HCT116 (cell line): ENCODE measurements at regions not wholly inside any gene's neighbourhood (a gene's known extent, or its start where the extent isn't known, plus 50 kb on each side); places are given as distances from the start of the nearest gene placed in this dataset.
"Not testable (repeated sequence)": the region's sequence is repeated elsewhere in the genome, so short reads cannot be mapped to it uniquely, and the experiment has no call there.

Experiments used
- ATAC-seq: fragments of 200-7000 bp; cut with Tn5 transposase; 2 replicates; pipeline ENCODE4 v1.9.1; 2020; ENCODE audit warnings: mild to moderate bottlenecking, moderate library complexity
- BruUV-seq: library from RNA; stranded (reverse); fragments of 400-500 nt; replicated peaks from 2 replicates; lab custom pipeline; 2021; lab: Mats Ljungman, UMichigan
- CTCF ChIA-PET: fragments of 300-600 bp; sonication (Branson Sonifier 250); formaldehyde crosslinking; loops from one replicate; lab custom pipeline; 2021; ENCODE audit warnings: antibody characterized with exemption; lab: Charles Lee
- POLR2A ChIA-PET: fragments of 300-600, 350-600 bp; sonication (Branson Sonifier 250); formaldehyde crosslinking; loops from one replicate; lab custom pipeline; 2021; ENCODE audit warnings: antibody characterized with exemption; lab: Charles Lee
- RAD21 ChIA-PET, 2 experiments: fragments of 300-600 bp; sonication (Branson Sonifier 250); formaldehyde crosslinking; loops; one replicate each; lab custom pipeline; 2023; ENCODE audit warnings: low total read pairs in 2 of 2; ENCODE audit not compliant: uncharacterized antibody in 2 of 2, unreplicated experiment in 2 of 2, low non-redundant PET in 1 of 2; lab: Charles Lee
- DNase-seq: peaks from one replicate; pipeline ENCODE4 v3.0.0-alpha.2; 2010; ENCODE audit warnings: low read depth, low spot score
- H2AFZ ChIP-seq: fragments of 200-600 bp; shearing (Covaris generic), sonication (generic); 2 replicates; pipeline ENCODE4 v1.6.1; 2017; ENCODE audit warnings: low read depth, mixed run types, mixed read lengths, antibody characterized with exemption, low read length; ENCODE audit not compliant: poor library complexity, severe bottlenecking
- H3K27ac ChIP-seq: 2 replicates; pipeline ENCODE4 v1.5.1; 2012; ENCODE audit warnings: low read depth, low read length
- H3K27me3 ChIP-seq: fragments of 200-600 bp; sonication (generic); 2 replicates; pipeline ENCODE4 v1.6.1; 2016; ENCODE audit warnings: mixed run types, low read length, mixed read lengths; ENCODE audit not compliant: insufficient read depth
- H3K36me3 ChIP-seq, 2 experiments: fragments of 200-500 bp in 1 of 2; fragments of 200-600 bp in 1 of 2; sonication (Bioruptor generic) in 1 of 2; sonication (generic) in 1 of 2; 2 replicates each; pipeline versions ENCODE4 v1.5.1 to v1.6.1; 2014 to 2016; ENCODE audit warnings: low read length in 2 of 2, inconsistent platforms in 1 of 2, mixed read lengths in 1 of 2, mixed run types in 1 of 2; ENCODE audit not compliant: insufficient read depth in 2 of 2, control insufficient read depth in 1 of 2
- H3K4me1 ChIP-seq, 2 experiments: fragments of 200-600 bp in 1 of 2; sonication (generic) in 1 of 2; 2 replicates each; pipeline versions ENCODE4 v1.5.1 to v1.6.1; 2012 to 2017; ENCODE audit warnings: low read length in 2 of 2, inconsistent platforms in 1 of 2, mild to moderate bottlenecking in 1 of 2, mixed read lengths in 1 of 2, mixed run types in 1 of 2, moderate library complexity in 1 of 2; ENCODE audit not compliant: insufficient read depth in 2 of 2, control insufficient read depth in 1 of 2
- H3K4me2 ChIP-seq: fragments of 200-600 bp; sonication (generic); 2 replicates; pipeline ENCODE4 v1.6.1; 2017; ENCODE audit warnings: mixed run types, low read length, mixed read lengths
- H3K4me3 ChIP-seq, 2 experiments: fragments of 200-600 bp in 1 of 2; sonication (generic) in 1 of 2; replicated peaks in 1 of 2; 2 replicates each; pipeline ENCODE4 v1.5.1; 2011 to 2016; ENCODE audit warnings: low read length in 2 of 2, control low read depth in 1 of 2, low read depth in 1 of 2, mild to moderate bottlenecking in 1 of 2, mixed read lengths in 1 of 2, mixed run types in 1 of 2
- H3K79me2 ChIP-seq: fragments of 200-600 bp; sonication (generic); 2 replicates; pipeline ENCODE4 v1.6.1; 2017; ENCODE audit warnings: mild to moderate bottlenecking, mixed run types, low read length, moderate library complexity, mixed read lengths; ENCODE audit not compliant: insufficient read depth
- H3K9ac ChIP-seq: fragments of 200-600 bp; sonication (generic); 2 replicates; pipeline ENCODE4 v1.6.1; 2016; ENCODE audit warnings: low read length, mixed read lengths
- H3K9me2 ChIP-seq: fragments of 200-600 bp; sonication (generic), shearing (Covaris generic); 2 replicates; pipeline ENCODE4 v1.6.1; 2017; ENCODE audit warnings: mixed run types, mild to moderate bottlenecking, moderate library complexity; ENCODE audit not compliant: insufficient read depth
- H3K9me3 ChIP-seq, 2 experiments: fragments of 200-500 bp in 1 of 2; fragments of 200-600 bp in 1 of 2; sonication (Bioruptor generic) in 1 of 2; sonication (generic) in 1 of 2; 2 replicates each; pipeline ENCODE4 v1.6.1; 2014 to 2017; ENCODE audit warnings: low read length in 2 of 2, mixed read lengths in 2 of 2, inconsistent platforms in 1 of 2, low read depth in 1 of 2, mild to moderate bottlenecking in 1 of 2, mixed run types in 1 of 2, moderate library complexity in 1 of 2; ENCODE audit not compliant: control insufficient read depth in 1 of 2, insufficient read depth in 1 of 2
- H4K20me1 ChIP-seq: fragments of 200-600 bp; sonication (generic), shearing (Covaris generic); 2 replicates; pipeline ENCODE4 v1.6.1; 2017; ENCODE audit warnings: mixed run types, mild to moderate bottlenecking, moderate library complexity; ENCODE audit not compliant: insufficient read depth
- ATF3 ChIP-seq: IDR thresholded peaks from 2 replicates; pipeline ENCODE4 v1.6.1; 2012
- CBX3 ChIP-seq: IDR thresholded peaks from 2 replicates; pipeline ENCODE4 v1.6.1; 2012; ENCODE audit warnings: low read depth
- EGR1 ChIP-seq: IDR thresholded peaks from 2 replicates; pipeline ENCODE4 v1.6.1; 2012; ENCODE audit warnings: low read depth
- EZH2phosphoT487 ChIP-seq: fragments of 200-600 bp; IDR thresholded peaks from 2 replicates; pipeline ENCODE4 v1.6.1; 2018; ENCODE audit warnings: antibody characterized with exemption, borderline replicate concordance
- JUND ChIP-seq: IDR thresholded peaks from 2 replicates; pipeline ENCODE4 v1.6.1; 2012
- POLR2A ChIP-seq: IDR thresholded peaks from 2 replicates; pipeline ENCODE4 v1.7.0; 2011; ENCODE audit warnings: borderline replicate concordance; ENCODE audit not compliant: insufficient read depth, insufficient read length; ENCODE audit errors: extremely low read depth
- POLR2AphosphoS5 ChIP-seq: IDR thresholded peaks from 2 replicates; pipeline ENCODE4 v1.6.1; 2011; ENCODE audit warnings: mild to moderate bottlenecking, low read depth, low read length, moderate library complexity
- RAD21 ChIP-seq: IDR thresholded peaks from 2 replicates; pipeline ENCODE4 v1.6.1; 2012; ENCODE audit warnings: low read depth, mild to moderate bottlenecking
- SIN3A ChIP-seq: IDR thresholded peaks from 2 replicates; pipeline ENCODE4 v1.6.1; 2012; ENCODE audit warnings: low read depth
- SP1 ChIP-seq: IDR thresholded peaks from 2 replicates; pipeline ENCODE4 v1.6.1; 2012; ENCODE audit warnings: low read depth
- SRF ChIP-seq: IDR thresholded peaks from 2 replicates; pipeline ENCODE4 v1.6.1; 2012; ENCODE audit warnings: low read depth
- TCF7L2 ChIP-seq: IDR thresholded peaks from 2 replicates; pipeline ENCODE4 v1.7.0; 2011; ENCODE audit warnings: borderline replicate concordance, inconsistent platforms; ENCODE audit not compliant: insufficient read depth, insufficient read length; ENCODE audit errors: extremely low read depth
- YY1 ChIP-seq: IDR thresholded peaks from 2 replicates; pipeline ENCODE4 v1.6.1; 2011; ENCODE audit warnings: low read length, low read depth, moderate library complexity, mild to moderate bottlenecking; ENCODE audit not compliant: insufficient replicate concordance; ENCODE audit errors: extremely low read depth
- ZFX ChIP-seq: fragments of 450-650 bp; IDR thresholded peaks from 2 replicates; pipeline ENCODE4 v1.6.1; 2017
- intact Hi-C: fragments of 100-400 bp; cut with micrococcal nuclease; formaldehyde crosslinking; loops from 2 replicates; pipeline ENCODE4 v1.10.0; 2022
- TF ChIP-seq, protein P1 (sequence below): IDR thresholded peaks from 2 replicates; pipeline ENCODE4 v1.6.1; 2011; ENCODE audit warnings: mild to moderate bottlenecking, low read length, moderate library complexity; ENCODE audit not compliant: insufficient replicate concordance; ENCODE audit errors: extremely low read depth

GRCh38 chr6:150788089-150788488 lies 77.4 kb upstream of the MTHFD1L start:
- CTCF ChIA-PET, result no interaction called here
- H3K27ac ChIP-seq, result no peak overlapping the region
- intact Hi-C loops, result no loop called here
- H4K20me1 ChIP-seq, result no peaks in the 10 kb centered on the region
- no peak overlapping the region for H2AFZ ChIP-seq
- ATAC-seq (no peak), DNase-seq (no peak)
- no peaks in the 10 kb centered on the region for H3K27me3 ChIP-seq
- no peak overlapping the region for H3K9ac ChIP-seq
- no peaks in the 10 kb centered on the region for H3K4me1 ChIP-seq
- no peak overlapping the region for H3K4me2 ChIP-seq
- BruUV-seq, result no TSS peak
- TF ChIP-seq EGR1, result no peak
- no peak for TF ChIP-seq YY1
- no peak for TF ChIP-seq POLR2A
- TF ChIP-seq EZH2phosphoT487, result no peak
- POLR2A ChIA-PET, result no interaction called here
- H3K9me3 ChIP-seq, result no peaks in the 10 kb centered on the region
- no peaks in the 10 kb centered on the region for H3K9me2 ChIP-seq
- no peaks in the 10 kb centered on the region for H3K79me2 ChIP-seq
- RAD21 ChIA-PET, result no interaction called here
- H3K36me3 ChIP-seq, result no peaks in the 10 kb centered on the region
- no peak overlapping the region for H3K4me3 ChIP-seq

- DNase-seq, H4K20me1 ChIP-seq, H3K4me2 ChIP-seq, RAD21 ChIA-PET, H3K9me2 ChIP-seq, intact Hi-C loops, H3K36me3 ChIP-seq, ATAC-seq, H3K9ac ChIP-seq, POLR2A ChIA-PET, H3K27me3 ChIP-seq, H3K4me1 ChIP-seq, H3K9me3 ChIP-seq, H3K27ac ChIP-seq, H3K4me3 ChIP-seq, H3K79me2 ChIP-seq, H2AFZ ChIP-seq, BruUV-seq, CTCF ChIA-PET: not testable (repeated sequence)
Observed at GRCh38 chr6:150789906-150790305, 75.6 kb upstream of the MTHFD1L start.

DNA sequence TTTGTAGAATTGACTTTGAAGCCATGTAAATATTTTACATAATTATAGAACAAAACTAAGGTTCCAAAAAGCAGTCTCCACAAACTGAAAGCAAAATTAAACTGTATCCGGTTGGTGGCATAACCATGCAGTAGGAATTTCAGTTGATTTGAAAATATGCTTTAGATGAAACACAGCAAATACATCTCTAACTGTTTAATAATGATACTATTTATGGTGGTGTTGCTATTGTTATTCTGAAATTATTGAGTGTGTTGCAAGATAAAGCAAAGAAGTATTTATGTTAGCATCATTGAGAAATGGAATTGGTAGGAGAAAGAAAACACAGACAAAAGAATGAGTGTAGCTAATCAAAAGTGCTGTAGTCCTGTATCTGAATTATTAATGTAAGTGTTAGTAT lies 73.8 kb upstream of the MTHFD1L start:
- ATAC-seq (no peak), DNase-seq (no peak)
- Histone ChIP-seq H3K9me3 (no peaks in the 10 kb centered on the region), H4K20me1 (no peaks in the 10 kb centered on the region), H3K4me1 (no peaks in the 10 kb centered on the region), H3K27me3 (no peaks in the 10 kb centered on the region), H3K36me3 (no peaks in the 10 kb centered on the region), H3K27ac (no peak overlapping the region), H3K9me2 (no peaks in the 10 kb centered on the region), H3K4me2 (no peak overlapping the region), H3K9ac (no peak overlapping the region), H3K79me2 (no peaks in the 10 kb centered on the region), H3K4me3 (no peak overlapping the region), H2AFZ (no peak overlapping the region)
- POLR2A ChIA-PET, result no interaction called here
- CTCF ChIA-PET, result no interaction called here
- intact Hi-C loops, result no loop called here
- RAD21 ChIA-PET, result no interaction called here
- BruUV-seq, result no TSS peak
- TF ChIP-seq EGR1 (no peak), SP1 (no peak), CBX3 (no peak), ZFX (no peak), SRF (no peak), TCF7L2 (no peak), EZH2phosphoT487 (no peak), ATF3 (no peak), JUND (no peak), POLR2AphosphoS5 (no peak), SIN3A (no peak), RAD21 (no peak), YY1 (no peak)
- TF ChIP-seq, protein P1, sequence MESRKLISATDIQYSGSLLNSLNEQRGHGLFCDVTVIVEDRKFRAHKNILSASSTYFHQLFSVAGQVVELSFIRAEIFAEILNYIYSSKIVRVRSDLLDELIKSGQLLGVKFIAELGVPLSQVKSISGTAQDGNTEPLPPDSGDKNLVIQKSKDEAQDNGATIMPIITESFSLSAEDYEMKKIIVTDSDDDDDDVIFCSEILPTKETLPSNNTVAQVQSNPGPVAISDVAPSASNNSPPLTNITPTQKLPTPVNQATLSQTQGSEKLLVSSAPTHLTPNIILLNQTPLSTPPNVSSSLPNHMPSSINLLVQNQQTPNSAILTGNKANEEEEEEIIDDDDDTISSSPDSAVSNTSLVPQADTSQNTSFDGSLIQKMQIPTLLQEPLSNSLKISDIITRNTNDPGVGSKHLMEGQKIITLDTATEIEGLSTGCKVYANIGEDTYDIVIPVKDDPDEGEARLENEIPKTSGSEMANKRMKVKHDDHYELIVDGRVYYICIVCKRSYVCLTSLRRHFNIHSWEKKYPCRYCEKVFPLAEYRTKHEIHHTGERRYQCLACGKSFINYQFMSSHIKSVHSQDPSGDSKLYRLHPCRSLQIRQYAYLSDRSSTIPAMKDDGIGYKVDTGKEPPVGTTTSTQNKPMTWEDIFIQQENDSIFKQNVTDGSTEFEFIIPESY, result no peak
